Chondrocyte (in vitro differentiated cells): ENCODE measurements at regions not wholly inside any gene's neighbourhood (a gene's known extent, or its start where the extent isn't known, plus 50 kb on each side); places are given as distances from the start of the nearest gene placed in this dataset.

ENCODE experiments used
- DNase-seq: peaks from one replicate; pipeline ENCODE4 v3.0.0; 2021; ENCODE audit warnings: mixed read lengths, low spot score
- H3K27ac Mint-ChIP-seq: one replicate; pipeline ENCODE4 v1.8.0; 2021; ENCODE audit warnings: mild to moderate bottlenecking, moderate library complexity, mixed read lengths; ENCODE audit not compliant: unreplicated experiment
- H3K27me3 Mint-ChIP-seq: 2 replicates; pipeline ENCODE4 v1.8.0; 2021; ENCODE audit warnings: low read depth, mixed read lengths
- H3K36me3 Mint-ChIP-seq: 2 replicates; pipeline ENCODE4 v1.8.0; 2021; ENCODE audit warnings: low read depth, mixed read lengths
- H3K4me1 Mint-ChIP-seq: 2 replicates; pipeline ENCODE4 v1.8.0; 2021; ENCODE audit warnings: low read depth, mild to moderate bottlenecking, mixed read lengths
- H3K4me3 Mint-ChIP-seq: one replicate; pipeline ENCODE4 v1.8.0; 2021; ENCODE audit warnings: mild to moderate bottlenecking, moderate library complexity, mixed read lengths; ENCODE audit not compliant: unreplicated experiment
- H3K9me3 Mint-ChIP-seq: 2 replicates; pipeline ENCODE4 v1.8.0; 2021; ENCODE audit warnings: low read depth, mixed read lengths
- TF ChIP-seq, protein P1 (sequence below): fragments of 200-600 bp; sonication (generic); IDR thresholded peaks from 2 replicates; pipeline ENCODE4 v1.5.0; 2021; ENCODE audit warnings: antibody characterized with exemption, mild to moderate bottlenecking, moderate library complexity

- H3K27ac Mint-ChIP-seq = no peak overlapping the region
- no peak for DNase-seq
- peaks cover 3% of the 10 kb centered on the region for H3K9me3 Mint-ChIP-seq
- H3K36me3 Mint-ChIP-seq = no peaks in the 10 kb centered on the region
- H3K4me1 Mint-ChIP-seq = no peaks in the 10 kb centered on the region
- TF ChIP-seq, protein P1, sequence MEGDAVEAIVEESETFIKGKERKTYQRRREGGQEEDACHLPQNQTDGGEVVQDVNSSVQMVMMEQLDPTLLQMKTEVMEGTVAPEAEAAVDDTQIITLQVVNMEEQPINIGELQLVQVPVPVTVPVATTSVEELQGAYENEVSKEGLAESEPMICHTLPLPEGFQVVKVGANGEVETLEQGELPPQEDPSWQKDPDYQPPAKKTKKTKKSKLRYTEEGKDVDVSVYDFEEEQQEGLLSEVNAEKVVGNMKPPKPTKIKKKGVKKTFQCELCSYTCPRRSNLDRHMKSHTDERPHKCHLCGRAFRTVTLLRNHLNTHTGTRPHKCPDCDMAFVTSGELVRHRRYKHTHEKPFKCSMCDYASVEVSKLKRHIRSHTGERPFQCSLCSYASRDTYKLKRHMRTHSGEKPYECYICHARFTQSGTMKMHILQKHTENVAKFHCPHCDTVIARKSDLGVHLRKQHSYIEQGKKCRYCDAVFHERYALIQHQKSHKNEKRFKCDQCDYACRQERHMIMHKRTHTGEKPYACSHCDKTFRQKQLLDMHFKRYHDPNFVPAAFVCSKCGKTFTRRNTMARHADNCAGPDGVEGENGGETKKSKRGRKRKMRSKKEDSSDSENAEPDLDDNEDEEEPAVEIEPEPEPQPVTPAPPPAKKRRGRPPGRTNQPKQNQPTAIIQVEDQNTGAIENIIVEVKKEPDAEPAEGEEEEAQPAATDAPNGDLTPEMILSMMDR = no peak
- H3K27me3 Mint-ChIP-seq = peaks cover 5% of the 10 kb centered on the region
- no peak overlapping the region for H3K4me3 Mint-ChIP-seq
Observed at GRCh38 chr3:18669374-18669773, 244.2 kb upstream of the SATB1 start.

DNA sequence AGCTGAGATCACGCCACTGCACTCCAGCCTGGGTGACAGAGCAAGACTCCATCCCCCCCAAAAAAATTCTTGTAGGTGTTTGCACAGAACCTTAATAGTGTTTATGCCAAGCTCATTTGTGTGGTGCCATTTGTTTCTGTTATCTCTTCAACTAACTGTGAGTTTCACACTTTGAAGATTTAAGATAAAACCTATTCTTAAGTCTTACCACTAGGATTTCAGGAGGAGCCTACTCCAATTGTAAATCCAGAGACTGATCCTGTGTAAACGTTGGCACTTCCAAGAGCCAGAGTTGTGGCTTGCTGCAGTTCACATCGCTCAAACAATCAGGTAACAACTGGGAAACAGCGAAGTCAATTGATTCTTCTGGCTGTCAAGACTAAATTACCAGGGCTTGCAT is 242.4 kb upstream of the SATB1 start:
- Mint-ChIP-seq H3K27ac (no peak overlapping the region), H3K27me3 (peaks cover 6% of the 10 kb centered on the region), H3K4me3 (no peak overlapping the region), H3K9me3 (peaks cover 3% of the 10 kb centered on the region), H3K4me1 (no peaks in the 10 kb centered on the region), H3K36me3 (no peaks in the 10 kb centered on the region)
- no peak for DNase-seq
- TF ChIP-seq, protein P1 = no peak

DNA sequence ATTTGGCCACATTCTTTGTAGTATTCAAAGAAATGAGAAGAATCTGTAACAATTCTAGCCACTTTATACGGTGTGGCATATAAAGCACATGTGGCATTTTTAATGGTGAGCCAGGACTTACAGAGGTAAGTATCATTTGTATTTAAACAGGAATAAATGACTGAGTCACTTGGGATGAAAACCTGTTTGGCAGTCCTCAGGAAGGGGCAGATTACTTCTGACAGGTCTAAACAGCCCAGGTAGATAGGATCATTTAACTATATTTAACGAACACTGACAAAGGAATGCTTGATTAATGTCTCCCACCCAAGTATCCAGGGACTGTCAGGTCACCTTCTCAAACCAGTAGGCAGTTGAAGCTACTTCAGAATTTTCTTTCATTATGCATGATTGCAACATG is 241.5 kb upstream of the SATB1 start:
- H3K4me3 Mint-ChIP-seq = no peak overlapping the region
- no peak for DNase-seq
- H3K27ac Mint-ChIP-seq = no peak overlapping the region
- peaks cover 6% of the 10 kb centered on the region for H3K27me3 Mint-ChIP-seq
- no peaks in the 10 kb centered on the region for H3K4me1 Mint-ChIP-seq
- H3K9me3 Mint-ChIP-seq = peaks cover 3% of the 10 kb centered on the region
- TF ChIP-seq, protein P1 = no peak
- H3K36me3 Mint-ChIP-seq = no peaks in the 10 kb centered on the region

DNA sequence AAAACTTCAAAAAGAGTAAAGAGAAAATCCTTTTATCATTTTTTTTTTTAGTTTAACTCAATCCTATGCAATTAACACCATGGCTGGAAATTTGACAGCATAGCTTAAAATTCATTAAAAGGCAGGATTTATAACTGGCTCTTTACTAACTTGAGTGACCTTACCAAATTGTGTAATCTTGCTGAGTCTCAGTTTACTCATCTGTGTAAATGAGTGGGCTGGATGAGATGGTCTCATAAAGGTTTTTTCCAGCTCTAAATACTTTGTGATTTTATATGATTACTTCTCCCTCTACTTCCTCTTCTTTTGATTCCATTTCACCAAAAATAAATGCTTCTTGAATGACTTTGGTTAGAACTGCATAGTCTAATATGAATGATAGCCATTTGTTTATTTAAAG is 234.9 kb upstream of the SATB1 start:
- TF ChIP-seq, protein P1 = no peak
- Mint-ChIP-seq H3K27me3 (peaks cover 2% of the 10 kb centered on the region), H3K4me1 (no peaks in the 10 kb centered on the region), H3K9me3 (no peaks in the 10 kb centered on the region), H3K36me3 (no peaks in the 10 kb centered on the region), H3K4me3 (no peak overlapping the region), H3K27ac (no peak overlapping the region)
- no peak for DNase-seq

GRCh38 chr3:18657858-18658820 is 233.0 kb upstream of the SATB1 start:
- H3K27ac Mint-ChIP-seq = no peak overlapping the region
- no peak overlapping the region for H3K4me3 Mint-ChIP-seq
- H3K4me1 Mint-ChIP-seq = no peaks in the 10 kb centered on the region
- H3K9me3 Mint-ChIP-seq = no peaks in the 10 kb centered on the region
- DNase-seq = no peak
- H3K27me3 Mint-ChIP-seq = no peaks in the 10 kb centered on the region
- TF ChIP-seq, protein P1 = no peak
- H3K36me3 Mint-ChIP-seq = no peaks in the 10 kb centered on the region
